Testis (tissue), 2 donors: ENCODE measurements at regions not wholly inside any gene's neighbourhood (a gene's known extent, or its start where the extent isn't known, plus 50 kb on each side); places are given as distances from the start of the nearest gene placed in this dataset.

Source experiments
- POLR2A ChIP-seq: fragments of 450-650 bp; IDR thresholded peaks from one replicate; pipeline ENCODE4 v1.6.1; 2017; ENCODE audit warnings: antibody characterized with exemption, mild to moderate bottlenecking, moderate library complexity
- TF ChIP-seq, protein P1 (sequence below), 3 experiments: fragments of 450-650 bp in 2 of 3; fragments of 200-600 bp in 1 of 3; sonication (generic) in 1 of 3; IDR thresholded peaks; one replicate each; pipeline ENCODE4 v1.5.1; 2016 to 2019; ENCODE audit warnings: antibody characterized with exemption in 3 of 3, mild to moderate bottlenecking in 2 of 3, moderate library complexity in 1 of 3

DNA sequence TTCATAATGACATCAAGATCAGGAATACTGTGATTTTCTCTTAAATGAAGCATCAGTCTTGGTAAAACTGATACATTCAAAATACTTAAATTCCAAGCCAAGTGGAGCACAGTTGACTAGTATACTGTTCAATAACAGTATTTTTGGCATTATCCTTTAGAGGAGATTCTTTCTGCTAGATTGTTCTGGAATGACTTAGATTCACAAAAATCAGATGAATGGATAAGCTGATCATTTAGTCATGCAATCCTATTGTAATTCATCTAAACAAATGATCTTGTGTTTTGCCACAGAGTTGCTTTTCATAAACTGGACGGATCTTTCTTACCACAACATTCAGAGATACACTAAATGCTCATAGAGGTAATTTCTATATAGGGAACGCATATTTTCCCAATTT, 232.0 kb downstream of the CXXC4 start:
- TF ChIP-seq, protein P1, sequence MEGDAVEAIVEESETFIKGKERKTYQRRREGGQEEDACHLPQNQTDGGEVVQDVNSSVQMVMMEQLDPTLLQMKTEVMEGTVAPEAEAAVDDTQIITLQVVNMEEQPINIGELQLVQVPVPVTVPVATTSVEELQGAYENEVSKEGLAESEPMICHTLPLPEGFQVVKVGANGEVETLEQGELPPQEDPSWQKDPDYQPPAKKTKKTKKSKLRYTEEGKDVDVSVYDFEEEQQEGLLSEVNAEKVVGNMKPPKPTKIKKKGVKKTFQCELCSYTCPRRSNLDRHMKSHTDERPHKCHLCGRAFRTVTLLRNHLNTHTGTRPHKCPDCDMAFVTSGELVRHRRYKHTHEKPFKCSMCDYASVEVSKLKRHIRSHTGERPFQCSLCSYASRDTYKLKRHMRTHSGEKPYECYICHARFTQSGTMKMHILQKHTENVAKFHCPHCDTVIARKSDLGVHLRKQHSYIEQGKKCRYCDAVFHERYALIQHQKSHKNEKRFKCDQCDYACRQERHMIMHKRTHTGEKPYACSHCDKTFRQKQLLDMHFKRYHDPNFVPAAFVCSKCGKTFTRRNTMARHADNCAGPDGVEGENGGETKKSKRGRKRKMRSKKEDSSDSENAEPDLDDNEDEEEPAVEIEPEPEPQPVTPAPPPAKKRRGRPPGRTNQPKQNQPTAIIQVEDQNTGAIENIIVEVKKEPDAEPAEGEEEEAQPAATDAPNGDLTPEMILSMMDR (IDR thresholded peaks at IDR 0.05) = no peak
- TF ChIP-seq POLR2A = no peak
